ENCODE measurements at regions not wholly inside any gene's neighbourhood (a gene's known extent, or its start where the extent isn't known, plus 50 kb on each side); places are given as distances from the start of the nearest gene placed in this dataset.

DNA sequence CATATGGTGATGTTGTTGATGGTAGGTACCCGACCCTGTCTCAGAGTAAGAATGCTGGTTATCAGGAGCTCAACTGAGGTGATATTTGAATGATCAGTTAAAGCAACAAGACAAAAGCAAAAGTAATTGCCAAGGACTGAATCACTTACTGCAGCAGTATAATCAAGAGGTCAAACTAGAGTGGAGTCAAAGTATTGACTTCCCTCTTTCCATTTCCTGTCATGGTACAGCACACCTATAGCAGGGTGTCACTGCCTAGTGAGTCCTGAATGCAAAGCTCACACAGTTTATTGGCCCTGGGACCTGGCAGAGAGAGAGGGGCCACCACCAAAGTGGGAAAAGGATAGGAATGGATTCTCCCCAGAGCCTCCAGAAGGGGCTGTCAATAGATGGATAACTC, 886.1 kb upstream of the SORCS1 start:
- H3K4me2 ChIP-seq = no peak overlapping the region
- H3K27me3 Mint-ChIP-seq (ENCODE audit: insufficient read depth, low read depth, poor library complexity) = no peaks in the 10 kb centered on the region
- peaks cover 10% of the 10 kb centered on the region; the same call in 1 of the 2 replicates for H3K9me2 ChIP-seq (ENCODE audit: insufficient read depth)
- no peaks in the 10 kb centered on the region for H3K27me3 ChIP-seq (ENCODE audit: insufficient read depth)
- no peak overlapping the region for H3K4me3 ChIP-seq
- H3K4me1 Mint-ChIP-seq = peaks cover 10% of the 10 kb centered on the region
- TF ChIP-seq STAT1 (IDR thresholded peaks at IDR 0.05; ENCODE audit: unreplicated experiment) = no peak
- TF ChIP-seq CREB1 (CRISPR knock-in tag; IDR thresholded peaks at IDR 0.05; ENCODE audit: low read depth) = no peak
- no peak for TF ChIP-seq ZNF331 (CRISPR knock-in tag; IDR thresholded peaks at IDR 0.05; ENCODE audit: low read depth)
- TF ChIP-seq, protein P1, sequence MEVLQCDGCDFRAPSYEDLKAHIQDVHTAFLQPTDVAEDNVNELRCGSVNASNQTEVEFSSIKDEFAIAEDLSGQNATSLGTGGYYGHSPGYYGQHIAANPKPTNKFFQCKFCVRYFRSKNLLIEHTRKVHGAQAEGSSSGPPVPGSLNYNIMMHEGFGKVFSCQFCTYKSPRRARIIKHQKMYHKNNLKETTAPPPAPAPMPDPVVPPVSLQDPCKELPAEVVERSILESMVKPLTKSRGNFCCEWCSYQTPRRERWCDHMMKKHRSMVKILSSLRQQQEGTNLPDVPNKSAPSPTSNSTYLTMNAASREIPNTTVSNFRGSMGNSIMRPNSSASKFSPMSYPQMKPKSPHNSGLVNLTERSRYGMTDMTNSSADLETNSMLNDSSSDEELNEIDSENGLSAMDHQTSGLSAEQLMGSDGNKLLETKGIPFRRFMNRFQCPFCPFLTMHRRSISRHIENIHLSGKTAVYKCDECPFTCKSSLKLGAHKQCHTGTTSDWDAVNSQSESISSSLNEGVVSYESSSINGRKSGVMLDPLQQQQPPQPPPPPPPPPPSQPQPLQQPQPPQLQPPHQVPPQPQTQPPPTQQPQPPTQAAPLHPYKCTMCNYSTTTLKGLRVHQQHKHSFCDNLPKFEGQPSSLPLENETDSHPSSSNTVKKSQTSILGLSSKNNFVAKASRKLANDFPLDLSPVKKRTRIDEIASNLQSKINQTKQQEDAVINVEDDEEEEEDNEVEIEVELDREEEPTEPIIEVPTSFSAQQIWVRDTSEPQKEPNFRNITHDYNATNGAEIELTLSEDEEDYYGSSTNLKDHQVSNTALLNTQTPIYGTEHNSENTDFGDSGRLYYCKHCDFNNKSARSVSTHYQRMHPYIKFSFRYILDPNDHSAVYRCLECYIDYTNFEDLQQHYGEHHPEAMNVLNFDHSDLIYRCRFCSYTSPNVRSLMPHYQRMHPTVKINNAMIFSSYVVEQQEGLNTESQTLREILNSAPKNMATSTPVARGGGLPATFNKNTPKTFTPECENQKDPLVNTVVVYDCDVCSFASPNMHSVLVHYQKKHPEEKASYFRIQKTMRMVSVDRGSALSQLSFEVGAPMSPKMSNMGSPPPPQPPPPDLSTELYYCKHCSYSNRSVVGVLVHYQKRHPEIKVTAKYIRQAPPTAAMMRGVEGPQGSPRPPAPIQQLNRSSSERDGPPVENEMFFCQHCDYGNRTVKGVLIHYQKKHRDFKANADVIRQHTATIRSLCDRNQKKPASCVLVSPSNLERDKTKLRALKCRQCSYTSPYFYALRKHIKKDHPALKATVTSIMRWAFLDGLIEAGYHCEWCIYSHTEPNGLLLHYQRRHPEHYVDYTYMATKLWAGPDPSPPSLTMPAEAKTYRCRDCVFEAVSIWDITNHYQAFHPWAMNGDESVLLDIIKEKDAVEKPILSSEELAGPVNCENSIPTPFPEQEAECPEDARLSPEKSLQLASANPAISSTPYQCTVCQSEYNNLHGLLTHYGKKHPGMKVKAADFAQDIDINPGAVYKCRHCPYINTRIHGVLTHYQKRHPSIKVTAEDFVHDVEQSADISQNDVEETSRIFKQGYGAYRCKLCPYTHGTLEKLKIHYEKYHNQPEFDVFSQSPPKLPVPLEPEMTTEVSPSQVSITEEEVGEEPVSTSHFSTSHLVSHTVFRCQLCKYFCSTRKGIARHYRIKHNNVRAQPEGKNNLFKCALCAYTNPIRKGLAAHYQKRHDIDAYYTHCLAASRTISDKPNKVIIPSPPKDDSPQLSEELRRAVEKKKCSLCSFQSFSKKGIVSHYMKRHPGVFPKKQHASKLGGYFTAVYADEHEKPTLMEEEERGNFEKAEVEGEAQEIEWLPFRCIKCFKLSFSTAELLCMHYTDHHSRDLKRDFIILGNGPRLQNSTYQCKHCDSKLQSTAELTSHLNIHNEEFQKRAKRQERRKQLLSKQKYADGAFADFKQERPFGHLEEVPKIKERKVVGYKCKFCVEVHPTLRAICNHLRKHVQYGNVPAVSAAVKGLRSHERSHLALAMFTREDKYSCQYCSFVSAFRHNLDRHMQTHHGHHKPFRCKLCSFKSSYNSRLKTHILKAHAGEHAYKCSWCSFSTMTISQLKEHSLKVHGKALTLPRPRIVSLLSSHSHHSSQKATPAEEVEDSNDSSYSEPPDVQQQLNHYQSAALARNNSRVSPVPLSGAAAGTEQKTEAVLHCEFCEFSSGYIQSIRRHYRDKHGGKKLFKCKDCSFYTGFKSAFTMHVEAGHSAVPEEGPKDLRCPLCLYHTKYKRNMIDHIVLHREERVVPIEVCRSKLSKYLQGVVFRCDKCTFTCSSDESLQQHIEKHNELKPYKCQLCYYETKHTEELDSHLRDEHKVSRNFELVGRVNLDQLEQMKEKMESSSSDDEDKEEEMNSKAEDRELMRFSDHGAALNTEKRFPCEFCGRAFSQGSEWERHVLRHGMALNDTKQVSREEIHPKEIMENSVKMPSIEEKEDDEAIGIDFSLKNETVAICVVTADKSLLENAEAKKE (CRISPR knock-in tag; IDR thresholded peaks at IDR 0.05) = no peak
- no peak for TF ChIP-seq ZNF114 (CRISPR knock-in tag; IDR thresholded peaks at IDR 0.05)
- TF ChIP-seq, protein P2, sequence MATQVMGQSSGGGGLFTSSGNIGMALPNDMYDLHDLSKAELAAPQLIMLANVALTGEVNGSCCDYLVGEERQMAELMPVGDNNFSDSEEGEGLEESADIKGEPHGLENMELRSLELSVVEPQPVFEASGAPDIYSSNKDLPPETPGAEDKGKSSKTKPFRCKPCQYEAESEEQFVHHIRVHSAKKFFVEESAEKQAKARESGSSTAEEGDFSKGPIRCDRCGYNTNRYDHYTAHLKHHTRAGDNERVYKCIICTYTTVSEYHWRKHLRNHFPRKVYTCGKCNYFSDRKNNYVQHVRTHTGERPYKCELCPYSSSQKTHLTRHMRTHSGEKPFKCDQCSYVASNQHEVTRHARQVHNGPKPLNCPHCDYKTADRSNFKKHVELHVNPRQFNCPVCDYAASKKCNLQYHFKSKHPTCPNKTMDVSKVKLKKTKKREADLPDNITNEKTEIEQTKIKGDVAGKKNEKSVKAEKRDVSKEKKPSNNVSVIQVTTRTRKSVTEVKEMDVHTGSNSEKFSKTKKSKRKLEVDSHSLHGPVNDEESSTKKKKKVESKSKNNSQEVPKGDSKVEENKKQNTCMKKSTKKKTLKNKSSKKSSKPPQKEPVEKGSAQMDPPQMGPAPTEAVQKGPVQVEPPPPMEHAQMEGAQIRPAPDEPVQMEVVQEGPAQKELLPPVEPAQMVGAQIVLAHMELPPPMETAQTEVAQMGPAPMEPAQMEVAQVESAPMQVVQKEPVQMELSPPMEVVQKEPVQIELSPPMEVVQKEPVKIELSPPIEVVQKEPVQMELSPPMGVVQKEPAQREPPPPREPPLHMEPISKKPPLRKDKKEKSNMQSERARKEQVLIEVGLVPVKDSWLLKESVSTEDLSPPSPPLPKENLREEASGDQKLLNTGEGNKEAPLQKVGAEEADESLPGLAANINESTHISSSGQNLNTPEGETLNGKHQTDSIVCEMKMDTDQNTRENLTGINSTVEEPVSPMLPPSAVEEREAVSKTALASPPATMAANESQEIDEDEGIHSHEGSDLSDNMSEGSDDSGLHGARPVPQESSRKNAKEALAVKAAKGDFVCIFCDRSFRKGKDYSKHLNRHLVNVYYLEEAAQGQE (IDR thresholded peaks at IDR 0.05; ENCODE audit: unreplicated experiment) = no peak
- H3K36me3 ChIP-seq (ENCODE audit: insufficient read depth) = no peaks in the 10 kb centered on the region
- H3K9me3 Mint-ChIP-seq = no peaks in the 10 kb centered on the region; the same call in 2 of the 3 replicates
- no peak for DNase-seq (ENCODE audit: low spot score)
- peaks cover 7% of the 10 kb centered on the region for H3K4me1 ChIP-seq (ENCODE audit: insufficient read depth)
- H3F3A ChIP-seq (replicated peaks; ENCODE audit: low read depth) = no peaks in the 10 kb centered on the region
- no peaks in the 10 kb centered on the region for H4K20me1 ChIP-seq (replicated peaks; ENCODE audit: insufficient read depth)
- H3K79me2 ChIP-seq (replicated peaks; ENCODE audit: insufficient read depth) = no peaks in the 10 kb centered on the region
- H2AFZ ChIP-seq = no peak overlapping the region
- H3K36me3 Mint-ChIP-seq (ENCODE audit: low read depth) = 0 out of 3 replicates have a peak, but pooled peaks cover 3% of the 10 kb centered on the region
- H3K27ac ChIP-seq (ENCODE audit: low read depth) = no peak overlapping the region
- no peak overlapping the region for H3K4me3 Mint-ChIP-seq
- H3K27ac Mint-ChIP-seq = no peak overlapping the region
- ATAC-seq = no peak

All from GM23338 (cell line).